Gastrocnemius medialis (tissue), 4 donors: ENCODE measurements at regions not wholly inside any gene's neighbourhood (a gene's known extent, or its start where the extent isn't known, plus 50 kb on each side); places are given as distances from the start of the nearest gene placed in this dataset.

Experiments
- ATAC-seq, 2 donors: fragments of 150-250 bp; one replicate each; pipeline ENCODE4 v1.9.1; 2016
- DNase-seq, 2 donors: peaks; one replicate each; pipeline ENCODE4 v3.0.0-alpha.2; 2019
- H3K27ac ChIP-seq, 4 donors: fragments of 200-600 bp; sonication (generic); 1 replicate in 1 of 4; 2 replicates in 3 of 4; pipeline ENCODE4 v1.5.1; 2016 to 2018; ENCODE audit warnings: mild to moderate bottlenecking in 2 of 4, moderate library complexity in 1 of 4
- H3K27me3 ChIP-seq, 3 donors: fragments of 200-600 bp; sonication (generic) in 2 of 3; 1 replicate in 1 of 3; 2 replicates in 2 of 3; pipeline versions ENCODE4 v1.5.1 to v1.6.0; 2016 to 2019; ENCODE audit warnings: mild to moderate bottlenecking in 1 of 3, moderate library complexity in 1 of 3
- H3K36me3 ChIP-seq, 2 donors: fragments of 200-600 bp; sonication (generic) in 1 of 2; one replicate each; pipeline ENCODE4 v1.5.1; 2017 to 2018
- H3K4me1 ChIP-seq, 2 donors: fragments of 200-600 bp; sonication (generic) in 1 of 2; one replicate each; pipeline ENCODE4 v1.5.1; 2016 to 2017; ENCODE audit warnings: mild to moderate bottlenecking in 2 of 2
- H3K4me3 ChIP-seq, 4 donors: fragments of 200-600 bp; sonication (generic) in 3 of 4; 1 replicate in 1 of 4; 2 replicates in 3 of 4; pipeline ENCODE4 v1.5.1; 2016 to 2019; ENCODE audit warnings: mild to moderate bottlenecking in 2 of 4
- H3K9me3 ChIP-seq, 3 donors: fragments of 200-600 bp; sonication (generic) in 2 of 3; 1 replicate in 1 of 3; 2 replicates in 2 of 3; pipeline ENCODE4 v1.5.1; 2016 to 2019
- POLR2A ChIP-seq, 2 donors: fragments of 450-650 bp; IDR thresholded peaks; one replicate each; pipeline ENCODE4 v1.6.1; 2017; ENCODE audit warnings: antibody characterized with exemption in 2 of 2, mild to moderate bottlenecking in 2 of 2, moderate library complexity in 2 of 2
- in situ Hi-C, 4 donors: fragments of 200-750 bp; cut with MboI; loops; one replicate each; pipeline versions ENCODE4 v1.15.0 to v1.8.0; 2017; ENCODE audit warnings: low sequenced_read_pairs in 4 of 4
- intact Hi-C: fragments of 100-400 bp; cut with DNase I; formaldehyde crosslinking; loops from one replicate; pipeline ENCODE4 v1.15.1; 2023; ENCODE audit warnings: low total_unique reads
- TF ChIP-seq, protein P1 (sequence below), 5 experiments: fragments of 450-650 bp in 3 of 5; fragments of 200-600 bp in 2 of 5; sonication (generic) in 2 of 5; IDR thresholded peaks in 4 of 5; conservative IDR thresholded peaks in 1 of 5; 1 replicate in 4 of 5; 2 replicates in 1 of 5; pipeline ENCODE4 v1.5.1; 2016 to 2019; ENCODE audit warnings: antibody characterized with exemption in 5 of 5, mild to moderate bottlenecking in 3 of 5, moderate library complexity in 3 of 5

DNA sequence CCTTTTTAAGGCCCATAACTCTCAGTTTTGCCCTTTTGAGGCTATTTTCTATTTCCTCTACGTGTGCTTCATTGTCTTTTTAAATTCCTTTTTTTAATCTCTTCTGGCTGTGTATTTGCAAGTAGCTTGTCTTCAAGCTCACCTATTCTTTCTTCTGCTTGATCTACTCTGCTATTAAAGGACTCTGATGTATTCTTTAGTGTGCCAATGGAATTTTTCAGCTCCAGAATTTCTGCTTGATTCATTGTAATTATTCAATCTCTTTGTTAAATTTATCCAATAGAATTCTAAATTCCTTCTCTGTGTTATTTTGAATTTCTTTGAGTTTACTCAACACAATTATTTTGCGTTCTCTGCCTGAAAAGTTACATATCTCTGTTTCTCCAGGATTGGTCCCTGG lies 178.7 kb downstream of the FAM170A start:
- Histone ChIP-seq H3K4me1 (peaks cover 0 to 10% of the 10 kb centered on the region in 2 donors), H3K27me3 (no peaks in the 10 kb centered on the region), H3K9me3 (no peaks in the 10 kb centered on the region), H3K27ac (no peak overlapping the region), H3K4me3 (peak overlapping the region in 1 of 4 donors; percentile 16), H3K36me3 (no peaks in the 10 kb centered on the region)
- in situ Hi-C loops (no loop called here), intact Hi-C loops (no loop called here)
- TF ChIP-seq POLR2A (IDR thresholded peaks at IDR 0.05), result no peak
- TF ChIP-seq, protein P1, sequence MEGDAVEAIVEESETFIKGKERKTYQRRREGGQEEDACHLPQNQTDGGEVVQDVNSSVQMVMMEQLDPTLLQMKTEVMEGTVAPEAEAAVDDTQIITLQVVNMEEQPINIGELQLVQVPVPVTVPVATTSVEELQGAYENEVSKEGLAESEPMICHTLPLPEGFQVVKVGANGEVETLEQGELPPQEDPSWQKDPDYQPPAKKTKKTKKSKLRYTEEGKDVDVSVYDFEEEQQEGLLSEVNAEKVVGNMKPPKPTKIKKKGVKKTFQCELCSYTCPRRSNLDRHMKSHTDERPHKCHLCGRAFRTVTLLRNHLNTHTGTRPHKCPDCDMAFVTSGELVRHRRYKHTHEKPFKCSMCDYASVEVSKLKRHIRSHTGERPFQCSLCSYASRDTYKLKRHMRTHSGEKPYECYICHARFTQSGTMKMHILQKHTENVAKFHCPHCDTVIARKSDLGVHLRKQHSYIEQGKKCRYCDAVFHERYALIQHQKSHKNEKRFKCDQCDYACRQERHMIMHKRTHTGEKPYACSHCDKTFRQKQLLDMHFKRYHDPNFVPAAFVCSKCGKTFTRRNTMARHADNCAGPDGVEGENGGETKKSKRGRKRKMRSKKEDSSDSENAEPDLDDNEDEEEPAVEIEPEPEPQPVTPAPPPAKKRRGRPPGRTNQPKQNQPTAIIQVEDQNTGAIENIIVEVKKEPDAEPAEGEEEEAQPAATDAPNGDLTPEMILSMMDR (IDR thresholded peaks at IDR 0.05 in 4 of 5, conservative IDR thresholded peaks at IDR 0.05 in 1 of 5), result no peak
- ATAC-seq (no peak), DNase-seq (no peak)

DNA sequence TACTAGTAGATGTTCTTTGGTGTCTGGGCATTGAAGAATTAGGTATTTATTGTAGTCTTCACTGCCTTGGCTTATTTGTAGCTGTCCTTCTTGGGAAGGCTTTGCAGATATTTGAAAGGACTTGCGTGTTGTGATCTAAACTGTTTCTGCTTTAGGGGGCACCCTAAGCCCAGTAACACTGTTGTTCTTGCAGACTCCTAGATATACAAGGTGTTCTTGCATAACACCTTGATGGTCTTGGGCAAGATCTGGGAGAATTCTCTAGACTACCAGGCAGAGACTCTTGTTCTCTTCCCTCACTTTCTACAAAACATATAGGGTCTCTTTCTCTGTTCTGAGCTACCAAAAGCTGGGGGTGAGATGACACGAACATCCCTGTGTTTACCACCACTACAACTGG lies 179.1 kb downstream of the FAM170A start:
- Histone ChIP-seq H3K4me1 (peaks cover 0 to 10% of the 10 kb centered on the region in 2 donors), H3K9me3 (no peaks in the 10 kb centered on the region), H3K36me3 (no peaks in the 10 kb centered on the region), H3K4me3 (no peak overlapping the region), H3K27me3 (no peaks in the 10 kb centered on the region), H3K27ac (no peak overlapping the region)
- DNase-seq (no peak), ATAC-seq (no peak)
- in situ Hi-C loops (no loop called here), intact Hi-C loops (no loop called here)
- TF ChIP-seq, protein P1 (IDR thresholded peaks at IDR 0.05 in 4 of 5, conservative IDR thresholded peaks at IDR 0.05 in 1 of 5), result no peak
- TF ChIP-seq POLR2A (IDR thresholded peaks at IDR 0.05), result no peak

DNA sequence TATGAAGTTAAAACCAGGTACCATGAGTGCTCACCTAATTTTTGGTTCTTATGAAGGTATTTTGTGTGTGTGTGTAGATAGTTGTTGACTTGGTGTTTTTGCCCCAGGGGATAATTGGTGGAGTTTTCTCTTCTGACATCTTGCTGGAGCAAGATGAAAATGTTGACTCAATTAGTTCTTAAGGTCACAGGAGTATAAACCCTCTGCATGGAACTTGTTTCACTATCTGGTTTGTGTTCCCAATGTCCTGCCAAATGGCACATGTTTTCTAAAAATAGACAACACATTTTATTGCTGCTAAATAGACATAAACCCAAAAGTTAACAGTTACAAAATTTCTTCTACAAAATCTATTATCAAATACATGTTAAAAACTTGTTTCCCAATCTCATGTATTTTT lies 180.9 kb downstream of the FAM170A start:
- Histone ChIP-seq H3K27me3 (no peaks in the 10 kb centered on the region), H3K27ac (no peak overlapping the region), H3K4me3 (peak overlapping the region in 1 of 4 donors; percentile 6), H3K4me1 (peaks cover 0 to 10% of the 10 kb centered on the region in 2 donors), H3K36me3 (no peaks in the 10 kb centered on the region), H3K9me3 (no peaks in the 10 kb centered on the region)
- intact Hi-C loops (no loop called here), in situ Hi-C loops (no loop called here)
- peak in 1 of 2 donors; percentile 60 for ATAC-seq
- no peak for DNase-seq
- no peak for TF ChIP-seq POLR2A (IDR thresholded peaks at IDR 0.05)
- TF ChIP-seq, protein P1 (IDR thresholded peaks at IDR 0.05 in 4 of 5, conservative IDR thresholded peaks at IDR 0.05 in 1 of 5), result no peak

DNA sequence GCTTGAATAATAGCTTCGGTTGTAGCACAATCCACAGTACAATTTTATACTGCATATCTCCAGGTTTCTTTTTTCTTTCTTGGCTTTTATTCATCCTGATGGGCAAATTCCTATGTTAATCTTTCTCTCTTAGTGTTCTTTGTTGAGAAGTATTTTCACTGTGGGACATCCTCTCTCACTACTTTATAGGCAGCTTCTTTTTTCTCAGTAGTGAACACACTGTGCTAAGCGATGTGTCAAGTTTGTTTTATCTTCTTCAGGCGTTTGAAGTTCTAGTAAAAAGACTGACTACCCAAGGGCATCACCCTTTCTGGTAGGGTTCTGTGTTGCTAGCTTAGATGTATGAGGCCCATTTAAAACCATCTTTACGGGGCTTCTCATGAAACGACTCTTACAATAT lies 182.1 kb downstream of the FAM170A start:
- Histone ChIP-seq H3K27ac (no peak overlapping the region), H3K4me1 (peaks cover 0 to 10% of the 10 kb centered on the region in 2 donors), H3K27me3 (no peaks in the 10 kb centered on the region), H3K4me3 (no peak overlapping the region), H3K9me3 (no peaks in the 10 kb centered on the region), H3K36me3 (no peaks in the 10 kb centered on the region)
- in situ Hi-C loops, result no loop called here
- ATAC-seq (no peak), DNase-seq (no peak)
- no peak for TF ChIP-seq POLR2A (IDR thresholded peaks at IDR 0.05)
- TF ChIP-seq, protein P1 (IDR thresholded peaks at IDR 0.05 in 4 of 5, conservative IDR thresholded peaks at IDR 0.05 in 1 of 5), result no peak
- intact Hi-C loops, result no loop called here

DNA sequence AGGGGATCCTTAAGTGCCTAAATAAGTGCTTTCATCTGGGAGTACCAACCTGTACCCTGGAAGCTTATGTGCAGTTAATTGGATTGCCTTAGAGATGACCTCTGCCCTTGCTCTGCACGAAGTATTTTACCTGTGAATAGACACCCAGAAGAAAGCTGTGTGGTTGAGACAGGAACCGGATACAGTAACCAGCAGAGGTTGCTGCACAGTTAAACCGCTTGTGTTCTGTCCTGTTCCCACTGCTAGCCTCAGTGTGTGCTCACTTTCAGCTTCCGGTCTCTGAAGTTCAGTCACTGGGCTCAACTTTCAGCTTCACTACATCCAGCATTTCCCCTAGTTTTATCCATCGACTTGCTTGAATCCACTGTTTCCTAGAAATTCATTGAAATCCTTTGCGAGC lies 185.3 kb downstream of the FAM170A start:
- no peaks in the 10 kb centered on the region for H3K27me3 ChIP-seq
- no peak overlapping the region for H3K4me3 ChIP-seq
- in situ Hi-C loops (no loop called here), intact Hi-C loops (no loop called here)
- H3K36me3 ChIP-seq, result no peaks in the 10 kb centered on the region
- no peak for ATAC-seq
- TF ChIP-seq POLR2A (IDR thresholded peaks at IDR 0.05), result no peak
- TF ChIP-seq, protein P1 (IDR thresholded peaks at IDR 0.05 in 4 of 5, conservative IDR thresholded peaks at IDR 0.05 in 1 of 5), result no peak
- no peak for DNase-seq
- no peaks in the 10 kb centered on the region for H3K9me3 ChIP-seq
- peaks cover 0 to 10% of the 10 kb centered on the region in 2 donors for H3K4me1 ChIP-seq
- no peak overlapping the region for H3K27ac ChIP-seq
